Stimulated activated naive CD4-positive, alpha-beta T cell (primary cell): ENCODE measurements at regions not wholly inside any gene's neighbourhood (a gene's known extent, or its start where the extent isn't known, plus 50 kb on each side); places are given as distances from the start of the nearest gene placed in this dataset.

Experiments used
- DNase-seq, 6 experiments: peaks; one replicate each; lab custom pipeline; 2025; lab: John Stamatoyannopoulos, UW

- DNase-seq: no peak
Observed at GRCh38 chr1:194252199-194252598, 1065.8 kb upstream of the B3GALT2 start.

- DNase-seq: no peak
Observed at GRCh38 chr1:194241215-194241614, 1054.8 kb upstream of the B3GALT2 start.

GRCh38 chr1:194233069-194233468 is 1046.7 kb upstream of the B3GALT2 start:
- DNase-seq: no peak

DNA sequence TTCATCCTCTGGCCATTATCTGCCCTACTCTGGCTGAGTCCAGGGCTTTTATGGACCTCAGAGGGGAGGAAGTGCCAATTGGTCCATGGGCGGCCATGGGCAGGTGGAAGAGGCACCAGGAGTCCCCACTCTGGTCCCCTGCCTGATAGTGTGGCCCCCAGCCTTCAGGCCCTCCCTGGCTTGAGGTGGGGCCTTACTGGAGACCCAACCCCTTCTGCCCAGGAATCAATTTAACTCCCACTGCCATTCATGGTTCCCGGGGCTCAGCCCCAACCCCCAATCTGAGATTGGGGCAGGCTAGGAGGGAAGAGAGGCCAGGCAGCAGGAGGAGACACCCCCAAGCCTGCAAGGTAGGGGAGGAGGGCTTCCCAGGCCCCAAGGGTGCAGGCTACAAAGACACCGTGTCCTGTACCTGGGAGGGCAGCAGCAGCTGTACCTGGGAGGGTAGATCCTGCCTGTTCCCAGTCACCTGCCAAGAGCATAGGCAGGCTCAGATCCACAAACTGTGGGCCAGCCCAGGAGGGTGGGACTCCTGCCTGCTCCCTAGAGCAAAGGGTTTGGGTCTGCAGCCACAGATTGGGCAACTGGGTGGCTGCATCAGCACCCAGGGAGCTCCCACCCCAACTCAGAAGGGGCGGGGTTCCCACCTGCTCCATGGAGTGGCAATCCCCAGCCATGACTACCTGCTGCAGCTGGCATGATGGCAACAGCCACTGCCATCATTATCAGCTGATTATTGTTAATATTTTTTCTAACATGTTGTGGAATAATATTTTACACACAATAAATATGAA is 1044.1 kb upstream of the B3GALT2 start:
- no peak for DNase-seq

DNA sequence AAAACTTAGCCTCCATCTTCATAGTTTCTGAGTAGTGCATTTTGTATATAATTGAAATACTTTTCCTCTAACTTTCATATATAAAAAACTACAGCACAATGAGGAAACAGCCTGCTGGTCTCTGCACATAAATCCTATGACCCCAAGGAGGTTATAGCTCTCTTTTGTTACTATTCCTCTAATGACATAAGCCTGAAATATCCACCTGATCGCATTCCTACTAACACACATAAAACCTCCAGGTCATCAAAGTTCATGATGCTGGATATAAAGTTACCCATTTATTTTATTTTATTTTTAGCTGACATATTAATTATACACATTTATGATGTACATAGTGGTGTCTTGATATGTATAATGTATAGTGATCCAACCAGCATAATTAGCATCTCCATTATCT is 1042.0 kb upstream of the B3GALT2 start:
- no peak for DNase-seq

- no peak for DNase-seq
Observed at GRCh38 chr1:194227161-194227560, 1040.7 kb upstream of the B3GALT2 start.

DNA sequence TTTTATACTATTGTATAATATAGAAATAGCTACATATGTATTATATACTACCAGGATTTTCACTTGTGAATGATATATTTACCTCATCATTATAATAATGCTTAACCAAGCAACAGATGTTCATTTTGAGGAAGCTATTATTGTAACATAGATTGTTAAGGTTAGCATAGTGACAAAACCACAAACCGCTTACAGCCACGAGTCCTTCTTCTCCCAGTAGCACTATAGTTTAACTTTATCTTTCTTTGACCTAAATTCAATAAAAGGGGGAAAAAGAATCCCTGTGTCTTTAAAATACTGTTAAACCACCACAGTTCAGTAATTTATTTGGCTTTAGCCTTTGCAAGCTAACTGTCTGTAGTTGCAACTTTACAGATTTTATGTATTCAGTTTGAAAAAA is 1039.4 kb upstream of the B3GALT2 start:
- DNase-seq: peak in 1 of 6 experiments; percentile 7

DNA sequence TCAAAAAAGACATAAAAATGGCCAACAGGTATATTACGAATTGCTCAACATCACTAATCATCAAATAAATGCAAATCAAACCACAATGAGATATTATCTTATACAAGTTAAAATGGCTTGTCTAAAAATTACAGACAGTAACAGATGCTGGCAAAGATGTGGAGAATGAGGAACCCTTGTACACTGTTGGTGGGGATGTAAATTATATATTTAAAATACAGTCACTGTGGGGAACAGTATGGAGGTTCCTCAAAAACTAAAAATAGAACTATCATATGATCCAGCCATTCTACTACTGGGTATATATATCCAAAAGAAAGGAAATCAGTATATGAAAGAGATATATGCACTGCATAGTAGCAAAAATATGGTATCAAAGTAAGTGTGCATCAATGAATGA is 1037.2 kb upstream of the B3GALT2 start:
- DNase-seq: no peak

- DNase-seq: no peak
Observed at GRCh38 chr1:194215448-194215847, 1029.0 kb upstream of the B3GALT2 start.

GRCh38 chr1:194214735-194215134 is 1028.3 kb upstream of the B3GALT2 start:
- no peak for DNase-seq

DNA sequence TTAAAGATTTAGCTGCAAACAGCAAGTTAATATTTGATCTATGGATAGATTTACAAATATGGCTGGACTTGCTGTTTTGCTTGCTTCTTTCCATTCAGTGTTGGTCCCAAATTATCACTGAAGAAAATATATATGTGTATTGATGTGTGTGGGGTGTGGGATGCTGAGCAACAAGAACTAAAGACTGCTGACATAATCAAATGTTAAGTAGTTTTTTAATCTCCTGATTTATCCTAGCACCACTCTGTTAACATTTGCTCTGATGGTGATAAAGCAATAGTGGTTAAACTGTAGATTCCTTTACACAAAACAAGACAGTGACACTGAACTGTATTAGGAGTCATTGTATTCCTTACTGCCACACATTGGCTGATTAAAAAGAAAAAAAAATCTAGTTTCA is 1023.5 kb upstream of the B3GALT2 start:
- no peak for DNase-seq

- no peak for DNase-seq
Observed at GRCh38 chr1:194208674-194209073, 1022.3 kb upstream of the B3GALT2 start.

- no peak for DNase-seq
Observed at GRCh38 chr1:194196562-194196961, 1010.1 kb upstream of the B3GALT2 start.

DNA sequence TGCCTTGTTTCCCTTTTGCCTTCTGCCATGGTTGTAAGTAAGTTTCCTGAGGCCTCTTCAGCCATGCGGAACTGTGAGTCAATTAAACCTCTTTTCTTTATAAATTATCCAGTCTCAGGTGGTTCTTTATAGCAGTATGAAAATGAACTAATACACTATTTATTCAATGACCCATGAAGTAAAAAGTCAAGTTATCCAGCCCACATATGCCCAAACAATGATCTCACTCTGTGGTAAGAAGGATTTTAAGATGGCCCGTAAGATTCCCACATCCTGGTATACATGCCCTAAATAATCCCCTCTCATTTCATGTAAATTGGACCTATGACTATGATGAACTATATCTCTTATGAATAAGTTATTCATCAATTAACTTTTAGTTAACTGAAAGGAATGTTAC is 1008.3 kb upstream of the B3GALT2 start:
- no peak for DNase-seq

DNA sequence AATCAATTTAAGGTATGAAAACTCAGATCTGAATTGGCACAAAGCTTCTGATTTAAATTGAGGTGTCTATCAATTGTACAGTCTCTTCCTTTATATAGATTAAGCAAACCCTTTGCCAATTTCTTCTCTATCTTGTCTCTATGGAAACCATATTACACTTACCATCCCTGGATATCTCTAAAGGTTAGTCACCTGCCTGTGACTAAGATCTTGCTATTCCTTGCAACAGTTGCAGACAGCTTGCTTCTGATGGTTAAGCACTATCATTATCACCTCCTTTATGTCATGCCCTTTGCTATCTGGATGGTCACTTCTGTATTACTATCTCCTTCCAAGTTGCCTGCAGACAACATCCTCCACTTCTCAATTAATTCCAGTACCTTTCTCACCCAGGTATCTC is 998.6 kb upstream of the B3GALT2 start:
- no peak for DNase-seq

DNA sequence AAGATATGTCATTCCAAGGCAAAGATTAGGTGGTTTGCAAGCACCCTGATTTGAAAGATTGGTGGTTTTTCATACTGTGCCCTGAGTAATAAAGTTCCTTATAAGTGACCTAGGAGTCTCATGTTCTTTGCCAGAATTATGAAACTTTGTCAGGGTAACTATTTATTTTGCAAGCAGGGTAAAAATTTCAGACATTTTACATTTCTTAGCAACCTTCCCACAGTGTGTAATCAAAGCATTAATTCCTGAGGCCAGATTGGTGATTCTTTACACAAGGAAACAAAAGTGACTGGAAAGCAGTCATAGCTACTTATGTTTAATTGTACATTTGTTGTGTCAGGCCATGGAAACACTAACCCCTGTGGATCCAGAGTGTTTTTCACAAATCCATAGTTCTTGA is 998.0 kb upstream of the B3GALT2 start:
- no peak for DNase-seq

GRCh38 chr1:194181845-194182244 is 995.4 kb upstream of the B3GALT2 start:
- no peak for DNase-seq

DNA sequence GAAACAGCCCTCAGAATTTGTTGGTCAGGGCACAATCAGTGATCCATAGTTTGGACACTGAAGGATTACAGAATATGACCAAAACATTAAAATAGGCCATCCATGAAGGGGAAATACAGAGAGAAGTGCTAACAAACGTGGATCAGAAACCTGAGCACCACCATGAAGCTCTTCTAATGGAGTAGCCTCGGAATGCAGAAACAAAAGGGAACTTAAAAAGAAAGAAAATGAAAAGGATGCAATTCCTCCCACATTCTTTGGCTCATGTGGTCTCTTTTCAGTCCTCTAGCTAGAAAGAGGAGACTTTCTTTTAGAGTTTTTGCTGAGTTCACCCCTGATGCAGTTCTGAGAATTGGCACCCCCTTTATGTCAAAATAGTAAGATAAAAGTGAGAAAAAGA is 989.8 kb upstream of the B3GALT2 start:
- DNase-seq: no peak

- DNase-seq: no peak
Observed at GRCh38 chr1:194175251-194175650, 988.8 kb upstream of the B3GALT2 start.

DNA sequence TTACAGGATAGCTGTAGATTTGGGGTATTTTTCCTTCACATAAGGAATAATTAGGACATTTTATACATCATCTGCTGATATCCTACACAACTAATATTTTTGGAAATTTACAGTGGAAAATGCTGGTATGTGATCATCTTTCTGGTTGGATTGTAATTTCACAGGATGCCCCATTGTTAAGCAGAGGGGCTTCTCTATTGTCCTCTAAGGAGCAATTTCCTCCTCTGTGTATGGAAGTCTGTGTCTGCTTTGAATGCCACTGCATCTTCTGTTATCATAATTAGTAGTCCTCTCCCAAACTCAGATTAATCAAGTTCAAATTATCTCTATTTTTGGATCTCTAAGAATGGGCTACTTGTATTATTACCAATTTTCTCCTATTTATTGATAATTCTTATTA is 988.1 kb upstream of the B3GALT2 start:
- DNase-seq: no peak

DNA sequence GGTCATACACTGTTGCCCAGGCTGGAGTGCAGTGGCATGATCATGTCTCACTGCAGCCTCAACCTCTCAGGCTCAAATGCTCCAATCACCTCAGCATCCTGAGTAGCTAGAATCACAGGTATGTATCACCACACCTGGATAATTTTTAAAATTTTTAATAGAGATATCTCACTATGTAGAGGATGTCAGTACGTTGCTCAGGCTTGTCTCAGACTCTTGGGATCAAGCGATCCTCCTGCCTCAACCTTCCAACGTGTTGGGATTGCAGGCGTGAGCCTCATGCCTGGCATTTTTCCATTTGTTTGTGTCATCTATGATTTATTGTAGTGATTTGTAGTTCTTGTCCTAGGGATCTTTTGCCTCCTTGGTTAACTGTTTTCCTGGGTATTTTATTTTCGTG is 985.2 kb upstream of the B3GALT2 start:
- no peak for DNase-seq

DNA sequence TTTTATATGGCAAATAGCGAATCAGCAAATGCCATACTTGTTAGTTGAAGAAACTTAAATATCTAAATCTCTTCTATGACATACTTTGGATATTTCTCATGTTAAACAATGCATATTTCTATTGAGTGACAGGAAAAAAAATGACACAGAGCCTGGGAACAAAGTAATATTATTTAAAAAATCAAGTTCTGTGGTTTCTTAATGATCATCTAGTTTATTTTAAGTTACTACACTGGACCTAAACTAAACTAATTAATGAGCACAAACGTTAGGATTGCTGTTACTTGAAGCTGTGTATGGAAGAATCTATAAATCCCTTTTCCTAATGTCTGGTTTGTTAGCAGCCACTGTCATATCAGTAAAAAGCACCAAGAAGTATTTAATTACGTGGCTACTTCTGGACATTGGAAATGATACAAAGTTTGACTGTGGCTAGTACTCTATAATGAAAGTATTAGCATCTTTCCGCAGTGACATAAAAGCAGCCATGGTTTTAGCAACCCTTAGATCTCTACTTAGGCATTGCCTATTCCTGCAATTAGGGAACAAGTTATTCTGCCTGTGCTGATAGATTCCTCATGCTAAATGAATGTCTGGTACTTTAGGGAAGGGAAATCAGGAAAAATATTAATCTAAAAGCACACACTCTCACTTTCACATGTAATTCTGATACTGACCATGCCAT is 981.7 kb upstream of the B3GALT2 start:
- no peak for DNase-seq

DNA sequence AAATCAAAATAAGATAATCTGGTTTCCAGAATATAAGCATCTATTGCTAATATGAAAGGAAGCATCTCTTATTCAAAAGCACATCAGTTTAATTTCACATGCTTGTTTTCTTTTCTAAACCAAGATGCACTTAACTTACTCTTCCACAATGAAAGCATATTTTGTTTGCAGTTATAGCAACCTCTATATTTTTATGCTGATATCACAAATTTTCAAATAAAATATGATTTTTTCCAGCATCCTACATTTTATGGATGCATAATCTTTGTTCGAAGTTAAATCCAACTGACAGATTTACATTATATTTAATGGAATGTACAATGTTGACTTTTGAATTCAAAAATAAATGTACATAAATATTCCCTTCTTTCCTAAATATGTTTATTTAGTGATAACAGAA is 978.3 kb upstream of the B3GALT2 start:
- no peak for DNase-seq

- no peak for DNase-seq
Observed at GRCh38 chr1:194161591-194161990, 975.2 kb upstream of the B3GALT2 start.
